ENCODE measurements at regions not wholly inside any gene's neighbourhood (a gene's known extent, or its start where the extent isn't known, plus 50 kb on each side); places are given as distances from the start of the nearest gene placed in this dataset.

- ATAC-seq (ENCODE audit: low FRiP score) (no peak), DNase-seq (ENCODE audit: low spot score) (no peak)
- no peak for TF ChIP-seq CTCF (IDR thresholded peaks at IDR 0.05)
Observed at GRCh38 chr9:32293091-32293490, 91.4 kb upstream of the ACO1 start.

DNA sequence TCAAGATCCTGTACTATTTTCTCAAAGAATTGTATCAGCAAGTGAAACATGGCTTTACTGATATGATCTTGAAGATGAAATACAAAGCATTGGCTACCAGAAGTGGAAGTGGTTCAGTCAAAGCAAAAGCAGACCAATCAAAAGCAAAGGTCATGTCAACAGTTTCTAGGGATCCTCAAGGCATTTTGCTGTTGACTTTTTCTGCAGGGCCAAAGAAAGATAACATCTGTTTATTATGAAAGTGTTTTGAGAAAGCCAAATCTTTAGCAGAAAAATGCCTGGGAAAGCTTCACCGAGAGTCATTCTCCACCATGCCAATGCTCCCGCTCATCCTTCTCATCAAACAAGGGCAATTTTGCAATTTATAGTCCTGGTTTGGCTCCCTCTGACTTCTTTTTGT lies 90.3 kb upstream of the ACO1 start:
- no peak for ATAC-seq (ENCODE audit: low FRiP score)
- DNase-seq (ENCODE audit: low spot score): no peak
- TF ChIP-seq CTCF (IDR thresholded peaks at IDR 0.05): no peak

DNA sequence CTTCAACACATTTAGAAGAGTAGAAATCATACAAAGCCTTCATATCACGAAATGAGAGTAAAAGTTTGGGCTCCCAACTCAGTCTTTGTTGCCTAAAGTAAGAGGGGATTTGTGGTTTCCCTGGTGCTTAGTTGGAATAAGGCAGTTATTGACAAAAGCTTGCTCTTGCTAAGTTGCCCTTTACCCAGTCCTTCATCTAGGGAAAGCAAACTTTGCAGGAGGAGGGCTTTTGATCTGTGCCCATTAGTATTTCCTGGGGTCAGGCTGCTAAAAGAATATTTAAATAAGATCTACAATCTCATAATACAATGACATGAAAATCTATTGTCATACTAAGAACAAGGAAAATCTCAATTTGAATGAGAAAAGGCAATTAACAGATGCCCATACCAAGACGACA lies 84.1 kb upstream of the ACO1 start:
- no peak for TF ChIP-seq CTCF (IDR thresholded peaks at IDR 0.05)
- DNase-seq (ENCODE audit: low spot score) (no peak), ATAC-seq (ENCODE audit: low FRiP score) (no peak)

DNA sequence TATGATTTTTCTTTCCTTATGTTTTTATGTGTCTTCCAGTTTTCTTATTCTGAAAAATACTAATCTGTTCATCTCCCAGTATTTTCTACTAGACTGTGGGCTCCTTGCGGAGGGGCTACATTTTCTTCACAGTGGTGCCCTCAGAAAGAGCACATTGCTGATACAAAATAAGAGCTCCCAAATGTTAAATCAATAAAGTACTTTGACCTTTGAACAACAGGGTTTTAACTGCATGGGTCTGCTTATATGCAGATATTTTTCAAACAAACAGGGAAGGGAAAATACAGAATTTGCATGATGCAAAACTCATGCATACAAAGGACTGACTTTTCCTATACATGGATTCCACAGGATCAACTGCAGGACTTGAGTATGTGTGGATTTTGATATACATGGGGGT lies 79.9 kb upstream of the ACO1 start:
- DNase-seq (ENCODE audit: low spot score): no peak
- no peak for TF ChIP-seq CTCF (IDR thresholded peaks at IDR 0.05)
- no peak for ATAC-seq (ENCODE audit: low FRiP score)

DNA sequence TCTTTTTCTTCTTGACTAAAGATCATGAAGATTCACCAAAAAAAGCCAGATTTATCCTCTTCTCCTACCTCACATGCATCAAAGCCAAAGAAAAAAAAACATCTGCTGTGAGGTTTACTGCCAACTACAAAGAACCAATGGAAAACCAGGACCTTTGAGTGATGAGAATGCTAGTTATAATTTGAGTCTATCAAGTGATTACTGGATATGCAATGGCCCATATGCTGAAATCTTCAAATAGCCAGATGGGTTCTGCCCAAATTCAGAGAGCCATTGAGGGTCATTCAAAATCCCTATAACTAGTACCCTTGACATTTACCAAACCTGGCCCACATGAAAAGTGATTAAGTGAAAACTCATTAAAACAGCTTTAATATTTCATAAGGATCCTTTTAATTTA lies 78.4 kb upstream of the ACO1 start:
- ATAC-seq (ENCODE audit: low FRiP score) (no peak), DNase-seq (ENCODE audit: low spot score) (no peak)
- no peak for TF ChIP-seq CTCF (IDR thresholded peaks at IDR 0.05)

DNA sequence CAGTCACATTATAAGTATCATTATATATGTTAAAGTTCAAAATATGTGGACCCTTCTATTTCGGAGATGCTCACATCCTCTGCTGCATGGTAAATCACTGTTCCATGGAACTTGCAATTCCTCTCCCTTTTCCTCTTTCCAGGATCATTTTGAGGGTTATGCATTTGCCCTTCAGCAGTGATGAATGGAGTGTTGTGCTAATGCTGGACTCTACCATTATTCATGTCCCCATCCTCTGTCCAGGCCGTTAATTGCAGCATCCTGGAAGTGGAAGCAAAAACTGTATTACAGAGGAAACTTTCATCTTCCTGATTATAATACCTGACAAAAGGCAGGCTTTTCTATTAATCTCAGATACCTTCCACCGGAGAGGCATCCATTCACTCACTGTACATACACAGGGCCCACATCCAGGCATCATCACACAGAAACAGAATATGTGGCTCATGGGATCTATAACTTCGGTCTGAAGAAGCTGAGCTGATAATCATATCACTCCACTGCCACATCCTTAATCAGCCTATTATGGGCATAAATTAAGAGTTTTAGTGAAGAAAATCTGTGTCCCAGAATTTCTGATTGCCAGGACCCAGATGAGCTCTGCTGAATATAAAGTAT lies 65.0 kb upstream of the ACO1 start:
- no peak for DNase-seq (ENCODE audit: low spot score)
- no peak for TF ChIP-seq CTCF (IDR thresholded peaks at IDR 0.05)
- ATAC-seq (ENCODE audit: low FRiP score): no peak

DNA sequence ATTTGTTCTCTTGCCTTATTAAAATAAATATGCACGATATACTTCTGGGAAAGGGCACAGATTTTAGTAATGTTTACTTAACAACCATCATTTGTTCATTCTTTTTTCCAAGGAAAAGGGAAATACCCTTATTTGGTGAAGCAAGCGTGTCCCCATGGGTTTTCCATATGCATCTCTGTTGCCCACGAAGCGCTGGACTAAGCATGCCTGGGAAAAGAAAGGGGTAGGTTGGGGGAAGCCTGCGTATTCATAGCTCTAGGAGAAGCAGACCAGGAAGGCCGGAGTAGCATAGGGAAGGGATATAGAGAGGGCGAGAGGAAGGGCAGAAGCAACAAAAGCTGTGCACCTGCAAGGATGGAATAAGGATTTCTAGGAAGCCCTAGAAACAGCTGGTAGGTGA lies 61.8 kb upstream of the ACO1 start:
- TF ChIP-seq CTCF (IDR thresholded peaks at IDR 0.05): no peak
- ATAC-seq (ENCODE audit: low FRiP score): no peak
- no peak for DNase-seq (ENCODE audit: low spot score)
